GM18519 (cell line): ENCODE measurements at regions not wholly inside any gene's neighbourhood (a gene's known extent, or its start where the extent isn't known, plus 50 kb on each side); places are given as distances from the start of the nearest gene placed in this dataset.

ENCODE experiments used
- ATAC-seq: cut with Tn5 transposase; IDR thresholded peaks from one replicate; pipeline ENCODE4 v1.9.1; 2021; ENCODE audit warnings: mild to moderate bottlenecking, moderate library complexity; ENCODE audit not compliant: unreplicated experiment, low FRiP score

GRCh38 chr13:40422588-40423235, 243.7 kb downstream of the FOXO1 start:
- no peak for ATAC-seq

GRCh38 chr13:40428354-40428753, 238.1 kb downstream of the FOXO1 start:
- ATAC-seq, result no peak

GRCh38 chr13:40429706-40430545, 236.5 kb downstream of the FOXO1 start:
- no peak for ATAC-seq

GRCh38 chr13:40432018-40432978, 234.1 kb downstream of the FOXO1 start:
- ATAC-seq, result no peak

GRCh38 chr13:40433001-40433400, 233.4 kb downstream of the FOXO1 start:
- ATAC-seq, result no peak

GRCh38 chr13:40433577-40433976, 232.9 kb downstream of the FOXO1 start:
- ATAC-seq, result no peak

- no peak for ATAC-seq
These were observed 231.7 kb downstream of the FOXO1 start for GRCh38 chr13:40434516-40435397.

GRCh38 chr13:40438022-40438680, 228.3 kb downstream of the FOXO1 start:
- ATAC-seq, result no peak

- ATAC-seq, result no peak
These were observed 227.2 kb downstream of the FOXO1 start for GRCh38 chr13:40438999-40439797.

GRCh38 chr13:40439928-40440327, 226.5 kb downstream of the FOXO1 start:
- ATAC-seq, result no peak

- ATAC-seq, result no peak
These were observed 225.2 kb downstream of the FOXO1 start for GRCh38 chr13:40440990-40441820.

- no peak for ATAC-seq
These were observed 224.2 kb downstream of the FOXO1 start for GRCh38 chr13:40442231-40442630.

- ATAC-seq, result no peak
These were observed 223.6 kb downstream of the FOXO1 start for GRCh38 chr13:40442826-40443225.

GRCh38 chr13:40444241-40444640, 222.2 kb downstream of the FOXO1 start:
- no peak for ATAC-seq

- peak; percentile 97 for ATAC-seq
These were observed 220.9 kb downstream of the FOXO1 start for GRCh38 chr13:40445557-40445990.

- no peak for ATAC-seq
These were observed 220.1 kb downstream of the FOXO1 start for GRCh38 chr13:40446365-40446764.

- ATAC-seq, result no peak
These were observed 218.6 kb downstream of the FOXO1 start for GRCh38 chr13:40447857-40448256.
